Immature natural killer cell (primary cell): ENCODE measurements at regions not wholly inside any gene's neighbourhood (a gene's known extent, or its start where the extent isn't known, plus 50 kb on each side); places are given as distances from the start of the nearest gene placed in this dataset.
"Not testable (repeated sequence)": the region's sequence is repeated elsewhere in the genome, so short reads cannot be mapped to it uniquely, and the experiment has no call there.

Experiments used
- DNase-seq, 3 donors: peaks; one replicate each; pipeline ENCODE4 v3.0.0; 2022; ENCODE audit warnings: mixed read lengths in 1 of 3
- H3K27ac Mint-ChIP-seq, 6 donors: one replicate each; pipeline ENCODE4 v1.8.0; 2020; ENCODE audit warnings: mixed read lengths in 6 of 6, mild to moderate bottlenecking in 5 of 6, inconsistent platforms in 4 of 6, moderate library complexity in 3 of 6
- H3K27me3 Mint-ChIP-seq, 3 donors: one replicate each; pipeline ENCODE4 v1.8.0; 2020 to 2021; ENCODE audit warnings: low read depth in 3 of 3, mild to moderate bottlenecking in 3 of 3, mixed read lengths in 3 of 3, moderate library complexity in 3 of 3, inconsistent platforms in 1 of 3
- H3K36me3 Mint-ChIP-seq, 3 donors: one replicate each; pipeline ENCODE4 v1.8.0; 2020; ENCODE audit warnings: mixed read lengths in 3 of 3, inconsistent platforms in 2 of 3, mild to moderate bottlenecking in 2 of 3
- H3K4me1 Mint-ChIP-seq, 2 donors: one replicate each; pipeline ENCODE4 v1.8.0; 2020; ENCODE audit warnings: inconsistent platforms in 2 of 2, mild to moderate bottlenecking in 2 of 2, mixed read lengths in 2 of 2, moderate library complexity in 1 of 2
- H3K4me3 Mint-ChIP-seq, 5 donors: one replicate each; pipeline ENCODE4 v1.8.0; 2020; ENCODE audit warnings: mild to moderate bottlenecking in 5 of 5, mixed read lengths in 5 of 5, inconsistent platforms in 3 of 5, moderate library complexity in 3 of 5
- H3K9me3 Mint-ChIP-seq, 6 donors: one replicate each; pipeline ENCODE4 v1.8.0; 2020; ENCODE audit warnings: mild to moderate bottlenecking in 6 of 6, mixed read lengths in 6 of 6, inconsistent platforms in 4 of 6, moderate library complexity in 3 of 6

GRCh38 chr12:90209029-90209428, 500.4 kb upstream of the ATP2B1 start:
- no peaks in the 10 kb centered on the region for H3K4me1 Mint-ChIP-seq

DNA sequence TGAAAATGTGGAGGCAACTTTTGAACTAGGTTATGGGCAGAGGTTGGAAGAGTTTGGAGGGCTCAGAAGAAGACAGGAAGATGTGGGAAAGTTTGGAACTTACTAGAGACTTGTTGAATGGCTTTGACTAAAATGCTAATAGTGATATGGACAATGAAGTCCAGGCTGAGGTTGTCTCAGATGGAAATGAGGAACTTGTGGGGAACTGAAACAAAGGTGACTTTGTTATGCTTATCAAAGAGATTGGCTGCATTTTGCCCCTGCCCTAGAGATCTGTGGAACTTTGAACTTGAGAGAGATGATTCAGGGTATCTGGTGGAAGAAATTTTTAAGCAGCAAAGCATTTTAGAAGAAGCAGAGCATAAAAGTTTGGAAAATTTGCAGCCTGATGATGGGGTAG, 499.7 kb upstream of the ATP2B1 start:
- H3K27ac Mint-ChIP-seq, result not testable (repeated sequence)

More at GRCh38 chr12:90209029-90209428, 500.4 kb upstream of the ATP2B1 start:
- no peak for DNase-seq
- no peak overlapping the region for H3K27ac Mint-ChIP-seq
- H3K36me3 Mint-ChIP-seq, result no peaks in the 10 kb centered on the region
- peaks cover 0 to 6% (median 0%) of the 10 kb centered on the region in 3 donors for H3K27me3 Mint-ChIP-seq
- peaks cover 1 to 7% (median 4%) of the 10 kb centered on the region in 6 donors for H3K9me3 Mint-ChIP-seq
- H3K4me3 Mint-ChIP-seq, result no peak overlapping the region

GRCh38 chr12:90207799-90208198, 499.2 kb upstream of the ATP2B1 start:
- no peak overlapping the region for H3K4me3 Mint-ChIP-seq
- no peaks in the 10 kb centered on the region for H3K36me3 Mint-ChIP-seq
- no peaks in the 10 kb centered on the region for H3K4me1 Mint-ChIP-seq
- DNase-seq, result no peak
- H3K27me3 Mint-ChIP-seq, result peaks cover 0 to 4% (median 2%) of the 10 kb centered on the region in 3 donors
- H3K9me3 Mint-ChIP-seq, result peaks cover 1 to 8% (median 4%) of the 10 kb centered on the region in 6 donors
- no peak overlapping the region for H3K27ac Mint-ChIP-seq

More for the DNA sequence above, 499.7 kb upstream of the ATP2B1 start:
- not testable (repeated sequence) for H3K4me1 Mint-ChIP-seq, H3K4me3 Mint-ChIP-seq, H3K27me3 Mint-ChIP-seq, DNase-seq, H3K9me3 Mint-ChIP-seq, H3K36me3 Mint-ChIP-seq

- no peak overlapping the region for H3K4me3 Mint-ChIP-seq
- H3K9me3 Mint-ChIP-seq, result peaks cover 1 to 8% (median 4%) of the 10 kb centered on the region in 6 donors
- peaks cover 0 to 2% (median 0%) of the 10 kb centered on the region in 3 donors for H3K27me3 Mint-ChIP-seq
- no peaks in the 10 kb centered on the region for H3K36me3 Mint-ChIP-seq
- no peak for DNase-seq
- H3K4me1 Mint-ChIP-seq, result no peaks in the 10 kb centered on the region
- H3K27ac Mint-ChIP-seq, result no peak overlapping the region
Observed at GRCh38 chr12:90205165-90205564, 496.5 kb upstream of the ATP2B1 start.

DNA sequence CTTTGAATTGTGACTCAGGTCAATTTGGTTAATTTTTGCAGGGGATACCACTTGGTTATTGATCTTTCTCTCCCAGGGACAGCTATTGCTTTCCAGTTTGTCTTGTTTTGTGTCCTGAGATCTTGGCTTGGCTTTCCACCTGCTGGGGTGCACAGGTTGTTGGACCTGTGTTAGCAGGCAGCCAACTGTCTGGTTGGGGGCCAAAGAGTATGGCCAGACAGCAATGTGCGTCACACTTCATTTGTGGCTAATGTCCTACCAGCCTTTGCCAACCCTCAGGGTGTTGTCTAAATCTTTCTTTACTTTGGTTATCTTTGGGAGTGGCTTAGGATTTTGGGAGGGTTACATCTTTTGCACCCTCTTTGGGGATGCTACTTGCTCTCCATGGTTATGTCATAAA, 494.9 kb upstream of the ATP2B1 start:
- Mint-ChIP-seq H3K4me1 (no peaks in the 10 kb centered on the region), H3K36me3 (no peaks in the 10 kb centered on the region), H3K4me3 (no peak overlapping the region), H3K27ac (no peak overlapping the region), H3K27me3 (peaks cover 0 to 2% (median 0%) of the 10 kb centered on the region in 3 donors), H3K9me3 (peaks cover 0 to 7% (median 3%) of the 10 kb centered on the region in 6 donors)
- no peak for DNase-seq

DNA sequence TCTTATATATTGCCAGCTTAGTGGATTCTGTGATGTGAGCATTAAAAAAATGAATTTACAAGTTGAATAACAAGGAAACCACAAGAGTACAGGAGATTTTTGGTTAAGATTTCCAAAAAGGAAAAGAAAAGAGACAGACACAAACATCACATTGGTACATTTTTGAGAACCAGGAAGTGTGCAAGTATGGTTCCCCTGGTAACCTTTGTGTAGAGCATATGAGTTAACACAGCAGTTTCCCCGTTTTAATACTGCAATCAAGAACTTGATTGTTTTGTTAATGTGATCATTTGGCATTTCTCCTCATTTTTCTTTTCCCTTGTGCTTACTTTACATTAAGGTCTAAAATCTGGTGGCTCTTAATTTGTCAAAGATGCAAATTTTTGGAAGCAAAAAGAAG, 490.4 kb upstream of the ATP2B1 start:
- no peak overlapping the region for H3K27ac Mint-ChIP-seq
- H3K9me3 Mint-ChIP-seq, result peaks cover 0 to 5% (median 0%) of the 10 kb centered on the region in 6 donors
- no peak for DNase-seq
- no peak overlapping the region for H3K4me3 Mint-ChIP-seq
- H3K36me3 Mint-ChIP-seq, result no peaks in the 10 kb centered on the region
- peaks cover 0 to 3% (median 2%) of the 10 kb centered on the region in 3 donors for H3K27me3 Mint-ChIP-seq
- H3K4me1 Mint-ChIP-seq, result no peaks in the 10 kb centered on the region

DNA sequence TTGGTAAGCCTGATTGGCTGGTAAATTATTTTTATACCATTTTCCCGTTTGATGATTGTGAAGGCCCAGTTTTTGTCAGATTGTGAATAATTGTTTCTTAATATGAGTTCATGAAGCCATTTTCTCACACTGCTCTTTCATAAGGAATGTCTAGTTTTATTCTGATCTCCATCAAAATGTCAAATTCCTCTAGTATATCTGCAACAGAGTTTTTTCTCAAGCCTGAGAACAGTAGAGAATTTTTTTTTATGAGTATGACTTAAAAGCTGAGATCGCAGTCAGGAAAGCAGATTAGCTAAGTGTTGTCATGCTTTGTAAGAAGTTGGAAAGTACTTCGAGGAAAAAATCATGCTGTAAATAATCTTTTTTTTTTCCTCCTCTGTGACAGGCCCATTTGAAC, 484.9 kb upstream of the ATP2B1 start:
- Mint-ChIP-seq H3K27me3 (peaks cover 0 to 3% (median 3%) of the 10 kb centered on the region in 3 donors), H3K27ac (no peak overlapping the region), H3K4me3 (no peak overlapping the region), H3K9me3 (peaks cover 0 to 4% (median 0%) of the 10 kb centered on the region in 6 donors), H3K36me3 (no peaks in the 10 kb centered on the region), H3K4me1 (no peaks in the 10 kb centered on the region)
- no peak for DNase-seq

- H3K4me1 Mint-ChIP-seq, result no peaks in the 10 kb centered on the region
- H3K27me3 Mint-ChIP-seq, result peaks cover 0 to 3% (median 2%) of the 10 kb centered on the region in 3 donors
- H3K36me3 Mint-ChIP-seq, result no peaks in the 10 kb centered on the region
- DNase-seq, result no peak
- no peak overlapping the region for H3K27ac Mint-ChIP-seq
- no peak overlapping the region for H3K4me3 Mint-ChIP-seq
- H3K9me3 Mint-ChIP-seq, result peaks cover 0 to 2% (median 0%) of the 10 kb centered on the region in 6 donors
Observed at GRCh38 chr12:90188857-90189256, 480.2 kb upstream of the ATP2B1 start.

- peaks cover 0 to 3% (median 2%) of the 10 kb centered on the region in 3 donors for H3K27me3 Mint-ChIP-seq
- H3K4me1 Mint-ChIP-seq, result no peaks in the 10 kb centered on the region
- no peaks in the 10 kb centered on the region for H3K36me3 Mint-ChIP-seq
- no peak overlapping the region for H3K27ac Mint-ChIP-seq
- H3K4me3 Mint-ChIP-seq, result no peak overlapping the region
- DNase-seq, result no peak
- H3K9me3 Mint-ChIP-seq, result peaks cover 0 to 7% (median 2%) of the 10 kb centered on the region in 6 donors
Observed at GRCh38 chr12:90183201-90183600, 474.6 kb upstream of the ATP2B1 start.

GRCh38 chr12:90181216-90181615, 472.6 kb upstream of the ATP2B1 start:
- DNase-seq, result no peak
- H3K9me3 Mint-ChIP-seq, result peaks cover 0 to 7% (median 2%) of the 10 kb centered on the region in 6 donors
- no peaks in the 10 kb centered on the region for H3K36me3 Mint-ChIP-seq
- no peak overlapping the region for H3K4me3 Mint-ChIP-seq
- no peaks in the 10 kb centered on the region for H3K4me1 Mint-ChIP-seq
- H3K27me3 Mint-ChIP-seq, result peaks cover 0 to 3% (median 2%) of the 10 kb centered on the region in 3 donors
- no peak overlapping the region for H3K27ac Mint-ChIP-seq

GRCh38 chr12:90174956-90175355, 466.3 kb upstream of the ATP2B1 start:
- Mint-ChIP-seq H3K27me3 (peaks cover 0 to 2% (median 0%) of the 10 kb centered on the region in 3 donors), H3K4me3 (no peak overlapping the region), H3K27ac (no peak overlapping the region), H3K9me3 (no peaks in the 10 kb centered on the region), H3K4me1 (no peaks in the 10 kb centered on the region), H3K36me3 (peaks cover 0 to 3% (median 0%) of the 10 kb centered on the region in 3 donors)
- DNase-seq, result no peak

GRCh38 chr12:90174198-90174510, 465.5 kb upstream of the ATP2B1 start:
- H3K27me3 Mint-ChIP-seq, result no peaks in the 10 kb centered on the region
- no peak overlapping the region for H3K27ac Mint-ChIP-seq
- no peak overlapping the region for H3K4me3 Mint-ChIP-seq
- peaks cover 0 to 3% (median 0%) of the 10 kb centered on the region in 3 donors for H3K36me3 Mint-ChIP-seq
- H3K4me1 Mint-ChIP-seq, result no peaks in the 10 kb centered on the region
- no peak for DNase-seq
- H3K9me3 Mint-ChIP-seq, result no peaks in the 10 kb centered on the region

DNA sequence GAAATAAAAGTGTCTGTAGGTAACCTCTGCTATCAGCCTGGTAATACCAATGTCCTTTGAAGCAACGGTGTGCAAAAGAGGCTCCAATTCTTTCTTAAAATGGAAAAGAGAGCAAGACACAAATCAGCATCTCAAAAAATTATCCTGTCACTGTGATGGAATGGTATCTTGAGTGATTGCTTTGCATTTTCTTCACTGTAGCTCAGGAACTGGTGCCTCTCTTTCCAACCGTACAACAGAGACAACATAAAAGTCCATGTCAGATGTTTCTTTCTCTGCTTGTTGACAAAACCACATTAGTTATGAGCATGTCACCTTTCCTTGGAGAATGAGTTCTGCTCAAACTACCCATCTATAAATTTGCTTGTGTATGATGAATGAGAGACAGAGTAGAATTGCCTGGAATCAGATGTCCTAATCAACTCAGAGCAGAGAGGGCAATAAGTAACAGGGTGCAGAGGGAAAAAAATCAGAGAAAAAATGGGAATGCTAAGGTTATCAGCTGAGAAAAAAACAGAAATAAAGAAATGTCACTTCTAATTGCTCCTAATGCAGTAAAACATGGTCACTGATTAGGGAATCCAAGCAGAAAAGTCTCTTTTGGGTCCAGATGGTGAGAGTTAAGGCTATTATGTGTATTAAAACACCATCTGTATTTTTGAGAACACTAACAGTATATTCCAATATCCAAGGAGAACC, 465.0 kb upstream of the ATP2B1 start:
- H3K4me1 Mint-ChIP-seq, result no peaks in the 10 kb centered on the region
- no peak for DNase-seq
- no peaks in the 10 kb centered on the region for H3K9me3 Mint-ChIP-seq
- H3K27ac Mint-ChIP-seq, result no peak overlapping the region
- no peak overlapping the region for H3K4me3 Mint-ChIP-seq
- peaks cover 0 to 3% (median 0%) of the 10 kb centered on the region in 3 donors for H3K36me3 Mint-ChIP-seq
- no peaks in the 10 kb centered on the region for H3K27me3 Mint-ChIP-seq

GRCh38 chr12:90172524-90172923, 463.9 kb upstream of the ATP2B1 start:
- Mint-ChIP-seq H3K4me1 (no peaks in the 10 kb centered on the region), H3K27ac (no peak overlapping the region), H3K4me3 (no peak overlapping the region), H3K9me3 (no peaks in the 10 kb centered on the region), H3K27me3 (no peaks in the 10 kb centered on the region), H3K36me3 (peaks cover 0 to 3% (median 0%) of the 10 kb centered on the region in 3 donors)
- no peak for DNase-seq

- H3K27me3 Mint-ChIP-seq, result no peaks in the 10 kb centered on the region
- no peak overlapping the region for H3K4me3 Mint-ChIP-seq
- no peak for DNase-seq
- H3K9me3 Mint-ChIP-seq, result no peaks in the 10 kb centered on the region
- peaks cover 0 to 3% (median 0%) of the 10 kb centered on the region in 3 donors for H3K36me3 Mint-ChIP-seq
- H3K4me1 Mint-ChIP-seq, result no peaks in the 10 kb centered on the region
- no peak overlapping the region for H3K27ac Mint-ChIP-seq
Observed at GRCh38 chr12:90170740-90171139, 462.1 kb upstream of the ATP2B1 start.
